Prostate gland (tissue), 2 donors: ENCODE measurements at regions not wholly inside any gene's neighbourhood (a gene's known extent, or its start where the extent isn't known, plus 50 kb on each side); places are given as distances from the start of the nearest gene placed in this dataset.

Experiments used
- CTCF ChIP-seq, 4 experiments: fragments of 200-600 bp in 2 of 4; fragments of 450-650 bp in 2 of 4; sonication (generic) in 2 of 4; IDR thresholded peaks; 1 replicate in 3 of 4; 2 replicates in 1 of 4; pipeline ENCODE4 v1.5.1; 2016 to 2019; ENCODE audit warnings: antibody characterized with exemption in 4 of 4, mild to moderate bottlenecking in 2 of 4, moderate library complexity in 2 of 4
- POLR2A ChIP-seq: fragments of 450-650 bp; IDR thresholded peaks from one replicate; pipeline ENCODE4 v1.6.1; 2016; ENCODE audit warnings: antibody characterized with exemption, mild to moderate bottlenecking

DNA sequence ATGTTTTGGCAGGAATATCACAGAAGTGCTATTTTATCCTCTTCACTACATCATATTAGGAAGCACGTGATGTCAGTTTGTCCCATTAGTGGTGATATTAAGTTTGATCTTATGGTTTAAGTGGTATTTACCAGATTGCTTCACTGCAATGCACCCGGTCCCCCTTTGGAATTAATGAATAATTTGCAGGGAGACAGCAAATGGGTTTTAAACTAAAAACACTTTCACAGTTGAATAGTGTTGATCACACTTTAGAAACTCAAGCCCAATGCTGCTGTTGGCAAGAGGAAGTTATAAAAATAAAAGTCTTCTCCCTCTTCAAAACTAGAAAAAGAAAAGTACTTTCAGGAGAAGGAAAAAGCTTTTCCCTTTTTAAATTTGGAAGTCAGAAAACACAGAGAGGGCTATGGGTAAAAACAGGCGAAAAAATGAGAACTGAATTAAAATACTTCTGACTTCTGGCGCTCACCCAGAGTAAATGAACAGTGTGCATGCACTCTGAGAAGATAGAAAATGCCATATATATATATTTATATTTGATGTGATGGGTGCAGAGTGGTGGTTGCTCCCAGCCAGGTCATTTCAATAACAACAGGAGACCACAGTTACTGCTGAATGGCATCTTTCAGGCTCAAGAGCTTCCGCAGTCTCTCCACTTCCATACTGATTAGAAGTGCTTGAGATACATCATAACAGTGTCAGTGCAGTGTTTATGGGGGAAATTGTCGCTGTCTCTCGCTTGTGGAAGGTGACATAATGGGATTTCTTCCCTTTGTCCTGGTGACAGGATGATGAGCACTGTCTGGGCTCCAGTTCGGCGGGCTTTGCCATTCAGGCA lies 278.0 kb downstream of the ZSWIM6 start:
- TF ChIP-seq CTCF (IDR thresholded peaks at IDR 0.05) (no peak), POLR2A (no peak)
